Inflammatory macrophage treated with lipopolysaccharide for 1 hour (primary cell): ENCODE measurements at regions not wholly inside any gene's neighbourhood (a gene's known extent, or its start where the extent isn't known, plus 50 kb on each side); places are given as distances from the start of the nearest gene placed in this dataset.

ENCODE experiments used
- DNase-seq, 2 donors: peaks; one replicate each; pipeline ENCODE4 v3.0.0-alpha.2; 2020 to 2022

- no peak for DNase-seq
Observed at GRCh38 chr6:14832427-14832826, 413.4 kb upstream of the JARID2 start.

- DNase-seq = no peak
Observed at GRCh38 chr6:14834851-14835530, 410.9 kb upstream of the JARID2 start.

- no peak for DNase-seq
Observed at GRCh38 chr6:14837435-14837834, 408.4 kb upstream of the JARID2 start.

- no peak for DNase-seq
Observed at GRCh38 chr6:14838133-14838583, 407.7 kb upstream of the JARID2 start.

DNA sequence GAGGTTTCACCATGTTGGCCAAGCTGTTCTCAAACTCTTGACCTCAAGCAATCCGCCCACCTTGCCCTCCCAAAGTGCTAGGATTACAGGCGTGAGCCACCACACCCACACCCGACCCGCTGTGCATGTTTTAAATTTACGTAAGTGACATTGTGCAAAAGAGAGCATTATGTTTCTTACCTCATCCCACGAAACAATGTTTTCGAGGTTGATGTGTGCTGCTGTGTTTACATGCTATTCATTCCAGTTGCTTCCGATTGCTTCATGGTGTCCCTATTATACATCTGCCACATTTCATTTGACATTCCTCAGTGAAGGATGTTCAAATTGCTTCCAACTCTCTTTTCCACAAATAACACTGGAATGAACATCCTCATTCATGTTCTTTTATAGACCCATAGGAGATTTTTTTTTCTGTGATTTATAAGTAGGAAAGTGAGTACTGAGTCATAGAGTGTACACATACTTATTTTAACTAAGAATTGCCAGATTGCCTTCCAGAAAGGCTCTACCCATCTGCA lies 403.9 kb upstream of the JARID2 start:
- peak; percentile 87 to 95 for DNase-seq

GRCh38 chr6:14844411-14844810 lies 401.5 kb upstream of the JARID2 start:
- no peak for DNase-seq

DNA sequence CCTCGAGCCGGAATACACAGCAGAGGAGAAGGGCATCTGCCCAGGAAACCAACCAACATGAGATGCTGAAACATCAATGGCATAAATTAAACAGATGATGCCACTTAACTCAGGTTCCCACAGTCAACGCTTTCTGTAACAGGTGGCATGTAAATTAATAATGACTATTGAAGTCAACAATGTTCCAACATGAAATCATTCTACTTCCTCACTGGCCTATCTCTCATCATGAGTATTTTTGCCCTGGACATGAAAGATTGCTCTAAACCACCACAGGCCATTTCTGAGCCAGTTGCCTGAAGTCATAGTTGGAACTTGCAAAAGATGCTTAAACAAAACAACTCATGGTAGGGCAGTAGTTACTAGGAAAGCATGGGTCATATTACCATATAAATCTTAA lies 397.9 kb upstream of the JARID2 start:
- no peak for DNase-seq

DNA sequence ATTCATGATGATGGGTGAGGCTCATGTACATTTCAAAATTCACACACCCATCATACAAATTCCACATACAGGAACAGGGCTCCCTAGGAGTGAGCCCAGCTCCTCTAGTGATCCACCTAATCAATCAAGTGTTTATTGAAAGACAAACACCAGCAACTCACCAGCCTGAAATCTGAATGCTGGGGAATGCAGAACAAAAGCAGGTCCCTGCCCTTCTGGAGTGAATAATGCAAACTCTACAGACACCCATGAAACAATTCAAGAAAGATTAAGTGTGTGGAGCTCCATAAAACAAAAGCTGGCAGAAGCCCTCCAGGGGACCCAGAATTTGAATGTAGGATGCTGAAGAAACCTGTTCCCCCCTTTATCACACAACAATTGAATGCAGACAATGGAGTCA lies 396.7 kb upstream of the JARID2 start:
- DNase-seq = no peak

GRCh38 chr6:14851281-14851680 lies 394.6 kb upstream of the JARID2 start:
- DNase-seq = no peak

GRCh38 chr6:14852375-14852774 lies 393.5 kb upstream of the JARID2 start:
- no peak for DNase-seq

DNA sequence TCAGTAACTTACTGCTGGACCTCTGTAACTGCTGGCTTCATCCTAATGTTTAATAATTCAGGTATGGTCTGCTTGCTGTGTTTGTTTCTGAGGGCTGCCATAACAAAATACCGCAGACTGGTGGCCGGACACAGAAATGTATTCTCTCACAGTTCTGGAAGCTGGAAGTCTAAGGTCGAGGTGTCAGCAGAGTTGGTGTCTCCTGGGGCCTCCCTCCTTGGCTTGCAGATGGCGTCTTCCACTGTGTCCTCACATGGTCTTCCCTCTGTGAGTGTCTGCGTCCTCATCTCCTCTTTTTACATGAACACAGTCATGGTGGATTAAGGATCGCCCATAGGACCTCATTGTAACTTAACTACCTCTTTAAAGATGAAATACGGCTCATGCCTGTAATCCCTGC lies 389.7 kb upstream of the JARID2 start:
- no peak for DNase-seq

DNA sequence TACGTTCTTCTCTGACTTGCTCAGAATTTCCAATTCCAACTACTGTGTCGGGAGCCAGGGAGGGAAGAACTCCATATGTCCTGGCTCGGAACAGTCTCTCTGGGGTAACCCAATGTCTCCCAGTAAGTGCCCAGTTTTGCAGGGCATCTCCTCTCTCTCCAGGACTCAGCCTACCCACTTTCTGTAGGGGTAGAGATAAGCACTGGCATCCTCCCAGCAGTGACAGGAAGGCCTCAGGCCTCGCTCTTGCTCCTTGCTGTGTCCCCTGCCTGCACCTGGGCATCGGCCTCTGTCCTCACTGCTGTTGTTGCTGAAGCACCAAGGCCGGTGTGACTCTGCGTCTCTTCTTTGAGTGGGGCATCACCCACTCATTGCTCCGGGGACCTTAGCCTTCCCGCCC lies 388.9 kb upstream of the JARID2 start:
- DNase-seq = no peak

GRCh38 chr6:14857501-14857900 lies 388.4 kb upstream of the JARID2 start:
- peak; percentile 61 to 66 for DNase-seq

- no peak for DNase-seq
Observed at GRCh38 chr6:14858808-14859207, 387.1 kb upstream of the JARID2 start.

- no peak for DNase-seq
Observed at GRCh38 chr6:14860774-14861173, 385.1 kb upstream of the JARID2 start.

DNA sequence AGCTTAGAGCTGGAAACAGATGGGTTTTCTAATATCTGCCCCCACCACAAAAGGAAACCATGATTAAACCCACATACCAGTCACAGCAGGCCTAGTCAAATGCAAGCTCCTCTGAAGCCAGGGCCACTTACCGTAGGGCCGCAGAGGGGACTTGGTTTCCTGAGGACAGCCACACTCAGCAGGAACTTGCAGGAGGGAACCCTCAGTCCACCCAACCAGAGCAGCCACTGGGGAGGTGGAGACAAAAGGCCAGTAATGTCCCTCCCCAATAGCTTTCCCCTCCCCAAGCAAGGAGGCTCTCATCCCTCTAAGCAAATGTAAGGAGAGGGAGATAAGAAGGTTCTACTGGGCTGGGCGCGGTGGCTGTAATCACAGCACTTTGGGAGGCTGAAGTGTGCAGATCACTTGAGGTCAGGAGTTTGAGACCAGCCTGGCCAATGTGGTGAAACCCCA lies 384.4 kb upstream of the JARID2 start:
- no peak for DNase-seq

GRCh38 chr6:14862845-14863244 lies 383.0 kb upstream of the JARID2 start:
- DNase-seq = no peak

DNA sequence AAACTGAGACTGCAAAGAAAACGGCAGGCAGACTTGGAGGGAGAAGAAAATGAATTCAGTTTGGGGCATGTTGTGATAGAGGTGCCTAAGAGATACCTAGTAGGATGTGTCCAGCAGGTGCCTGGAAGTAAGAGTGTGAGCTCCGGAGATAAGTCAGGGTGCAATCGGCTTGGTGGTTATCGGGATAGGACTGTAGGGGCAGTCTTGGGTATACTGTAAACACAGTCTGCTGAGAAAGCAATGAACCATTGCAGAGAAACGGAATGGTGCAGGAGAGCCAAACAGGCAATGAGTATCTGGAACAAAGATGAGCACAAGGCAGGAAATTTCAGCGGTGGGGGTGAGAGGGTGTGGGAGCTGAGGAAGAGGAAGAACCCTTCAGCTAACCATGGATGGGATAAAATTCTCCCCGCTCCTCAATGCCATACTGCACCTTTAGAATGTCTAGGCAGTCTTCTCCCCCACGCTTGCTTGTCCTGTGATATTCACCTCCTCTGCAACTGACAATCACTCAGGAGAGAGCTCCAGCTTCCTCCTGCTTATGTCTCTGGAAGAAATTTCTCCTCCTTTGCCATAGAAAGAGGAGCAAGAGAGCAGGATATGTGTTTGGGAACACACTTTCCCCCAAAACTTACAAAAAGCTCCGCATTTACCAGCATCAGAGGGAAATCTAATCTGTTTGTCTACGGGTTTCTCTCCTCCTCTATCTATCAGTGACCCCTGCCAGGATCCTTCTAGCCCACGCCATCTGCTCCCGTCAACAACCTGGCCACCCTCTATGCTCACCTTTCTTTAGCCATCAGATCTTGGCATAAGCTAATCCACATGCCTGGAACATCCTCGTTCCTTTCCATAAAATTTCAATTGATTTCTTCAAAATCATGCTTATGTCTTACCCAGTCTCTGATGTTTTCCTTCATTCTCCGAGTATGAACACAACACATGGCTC lies 381.7 kb upstream of the JARID2 start:
- no peak for DNase-seq

DNA sequence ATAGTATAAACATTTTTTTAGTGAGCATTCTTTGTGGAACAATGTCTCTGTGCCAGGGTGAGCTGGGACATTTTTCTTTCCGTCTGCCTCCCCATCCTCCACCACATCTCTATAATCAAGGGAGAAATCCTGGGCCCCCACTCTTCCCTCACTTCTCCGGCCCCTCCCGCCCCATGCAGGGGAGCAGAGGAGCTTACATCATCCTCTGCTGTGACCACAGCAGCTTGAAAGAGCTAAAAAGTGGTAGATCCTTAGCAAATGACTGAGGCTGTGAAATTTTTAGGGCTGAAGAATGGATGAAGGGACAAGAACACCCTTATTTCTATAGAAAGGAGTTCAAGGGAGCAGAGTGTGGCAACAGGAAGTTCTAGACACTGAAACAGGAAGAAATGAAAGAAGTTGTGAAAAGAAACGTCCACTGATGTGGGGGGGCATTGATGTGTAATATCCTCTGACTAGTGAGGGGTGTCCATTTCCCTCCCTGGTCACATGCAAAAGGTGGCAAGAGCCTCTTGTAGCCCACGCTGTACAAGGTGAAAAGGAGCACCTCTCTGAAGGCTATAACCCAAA lies 380.3 kb upstream of the JARID2 start:
- peak; percentile 70 to 71 for DNase-seq

DNA sequence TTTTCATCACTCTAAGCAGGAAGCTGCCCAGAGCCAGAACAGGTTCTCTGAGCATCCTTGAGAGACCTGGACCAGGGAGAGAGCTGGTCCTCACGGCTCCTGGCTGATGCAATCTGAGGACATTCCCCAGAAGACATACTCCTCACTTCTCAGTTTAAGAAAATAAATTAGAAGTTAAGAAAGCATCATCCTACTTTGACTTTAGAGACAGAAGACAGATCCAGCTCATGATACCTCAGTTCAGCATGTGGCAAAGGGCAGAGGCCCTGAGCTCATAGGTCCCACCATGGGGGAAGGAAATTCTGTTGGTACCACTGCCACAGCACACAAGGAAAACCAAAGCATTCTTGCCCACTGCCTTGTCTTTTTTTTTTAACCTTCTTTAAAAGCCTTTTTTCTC lies 378.1 kb upstream of the JARID2 start:
- DNase-seq = no peak

DNA sequence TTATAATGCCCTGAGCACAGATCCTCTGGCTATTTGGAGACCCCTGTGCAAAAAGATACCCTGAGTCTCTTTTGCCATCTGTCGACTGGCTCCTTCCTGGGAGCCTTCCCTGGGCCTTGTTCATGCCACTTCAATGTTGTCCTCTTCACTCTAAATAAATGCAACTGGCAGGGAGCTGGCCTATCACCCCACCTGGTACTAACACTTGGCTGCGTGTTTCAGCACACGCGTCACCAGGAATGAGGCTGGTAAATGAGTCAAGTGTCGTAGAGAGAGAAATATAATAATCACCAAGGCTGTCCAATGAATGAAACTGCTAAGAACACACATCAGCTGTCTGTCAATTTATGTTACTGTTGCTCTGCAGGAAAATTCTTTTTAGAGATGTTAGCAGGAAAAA lies 374.6 kb upstream of the JARID2 start:
- DNase-seq = no peak

GRCh38 chr6:14873101-14873500 lies 372.8 kb upstream of the JARID2 start:
- peak; percentile 47 to 49 for DNase-seq

- DNase-seq = no peak
Observed at GRCh38 chr6:14873781-14874441, 372.0 kb upstream of the JARID2 start.
